HG03457 (cell line): ENCODE measurements at regions not wholly inside any gene's neighbourhood (a gene's known extent, or its start where the extent isn't known, plus 50 kb on each side); places are given as distances from the start of the nearest gene placed in this dataset.
"Not testable (repeated sequence)": the region's sequence is repeated elsewhere in the genome, so short reads cannot be mapped to it uniquely, and the experiment has no call there.

ENCODE experiments used
- ATAC-seq: cut with Tn5 transposase; IDR thresholded peaks from one replicate; pipeline ENCODE4 v1.9.1; 2021; ENCODE audit warnings: moderate number of reproducible peaks; ENCODE audit not compliant: unreplicated experiment

DNA sequence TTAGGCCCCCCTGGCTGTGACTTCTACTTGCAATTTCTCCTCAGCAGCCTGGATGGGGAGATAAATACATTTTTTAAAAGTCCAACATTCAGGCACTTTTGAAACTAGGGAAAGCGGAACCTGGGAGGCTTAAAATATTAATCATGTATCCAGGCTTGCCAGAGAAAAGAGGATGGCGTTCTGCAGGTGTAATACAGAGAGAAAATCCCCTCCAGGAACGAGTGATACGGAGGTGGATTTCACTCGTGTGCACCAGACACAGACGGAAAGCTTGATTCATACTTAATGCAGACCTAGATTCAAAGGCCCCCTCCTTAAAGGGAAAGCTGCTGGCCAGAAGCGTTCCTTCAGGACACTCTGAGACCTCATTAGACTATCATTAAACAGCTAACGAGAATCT lies 354.0 kb upstream of the BOD1L1 start:
- ATAC-seq = no peak

GRCh38 chr4:13982010-13982409 lies 354.5 kb upstream of the BOD1L1 start:
- no peak for ATAC-seq

DNA sequence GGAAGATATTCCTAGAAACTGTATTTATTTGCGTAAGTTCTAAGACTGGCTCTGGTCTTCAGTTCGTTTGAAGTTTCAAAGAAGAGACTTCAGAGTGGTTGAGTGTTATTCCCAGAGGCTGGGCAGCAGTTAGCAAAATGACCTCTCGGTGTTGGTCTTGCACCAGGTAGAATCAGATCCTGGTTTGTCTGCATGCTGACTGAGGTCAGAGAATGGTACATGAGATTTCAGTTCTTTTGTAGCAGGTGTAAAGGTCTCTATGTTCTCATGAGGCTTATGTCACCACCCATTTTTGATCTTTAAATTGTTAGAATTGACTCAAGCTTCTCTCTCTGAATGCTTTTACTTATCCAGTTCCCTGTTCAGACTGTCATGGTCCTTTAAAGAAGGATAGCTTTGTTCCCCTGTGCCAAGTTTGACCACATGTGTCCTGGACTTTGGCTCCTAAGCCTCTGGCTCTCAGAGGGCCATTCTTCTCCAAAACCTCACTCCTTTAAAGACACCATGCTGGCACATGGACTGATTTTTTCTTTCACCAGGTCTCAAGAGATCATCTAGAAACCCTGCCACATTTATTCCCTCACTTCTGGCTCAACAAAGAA lies 355.8 kb upstream of the BOD1L1 start:
- no peak for ATAC-seq

DNA sequence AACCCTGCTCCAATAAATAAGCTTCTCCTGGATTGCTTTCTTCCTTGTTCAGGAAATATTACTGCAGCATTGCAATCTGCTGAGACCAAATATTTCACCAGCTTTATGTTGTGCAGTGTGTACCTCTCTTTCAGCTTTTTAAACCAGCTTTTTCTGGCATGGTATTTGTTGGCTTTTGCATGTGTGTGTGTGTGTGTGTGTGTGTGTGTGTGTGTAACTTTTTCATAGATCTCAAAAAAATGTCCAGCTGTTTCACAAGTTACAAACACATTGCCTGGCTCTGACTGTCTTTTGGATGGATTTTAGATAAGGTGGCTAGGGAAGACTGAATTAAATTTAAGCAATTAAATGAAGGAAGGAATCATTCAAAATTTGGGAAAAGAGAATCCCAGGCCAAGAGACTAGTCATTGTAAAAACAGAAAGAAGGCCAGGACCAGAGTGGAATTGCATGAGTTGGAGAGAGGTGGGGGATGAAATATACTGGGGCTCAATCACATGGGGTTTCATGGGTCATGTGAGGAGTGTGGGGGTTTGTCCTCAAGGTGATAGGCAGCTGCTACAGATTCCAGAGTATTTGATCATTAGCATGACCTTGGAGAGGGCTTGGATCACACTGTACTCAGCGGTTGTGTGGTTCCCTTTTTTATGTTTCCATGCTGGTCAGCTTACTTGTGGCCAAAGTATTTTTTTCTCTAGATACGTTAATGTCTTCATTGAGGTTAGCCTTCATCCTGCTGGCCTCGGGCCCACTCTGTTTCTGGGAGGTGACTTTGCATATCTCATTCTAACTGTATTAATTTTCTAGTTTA lies 357.7 kb upstream of the BOD1L1 start:
- no peak for ATAC-seq

DNA sequence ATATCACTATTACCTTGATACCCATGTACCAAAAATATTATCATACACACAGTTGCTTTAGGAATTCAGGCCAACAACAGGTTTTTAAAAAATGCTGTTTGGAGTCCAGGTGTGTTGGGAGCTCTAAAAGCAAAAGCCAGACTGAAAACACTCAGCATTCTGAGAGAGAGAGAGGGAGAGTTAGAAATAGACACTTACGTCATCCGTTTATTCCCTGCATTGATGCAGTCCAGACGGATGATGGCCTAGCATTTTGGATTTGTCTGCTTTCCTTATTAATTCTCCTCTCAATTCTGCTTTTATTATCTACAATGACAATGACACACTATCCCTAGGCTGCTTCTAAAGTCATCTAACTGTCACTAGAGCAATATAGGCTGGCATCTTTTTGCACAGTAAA lies 358.3 kb upstream of the BOD1L1 start:
- ATAC-seq = no peak

- no peak for ATAC-seq
Measured at GRCh38 chr4:13986548-13986947, 359.0 kb upstream of the BOD1L1 start.

DNA sequence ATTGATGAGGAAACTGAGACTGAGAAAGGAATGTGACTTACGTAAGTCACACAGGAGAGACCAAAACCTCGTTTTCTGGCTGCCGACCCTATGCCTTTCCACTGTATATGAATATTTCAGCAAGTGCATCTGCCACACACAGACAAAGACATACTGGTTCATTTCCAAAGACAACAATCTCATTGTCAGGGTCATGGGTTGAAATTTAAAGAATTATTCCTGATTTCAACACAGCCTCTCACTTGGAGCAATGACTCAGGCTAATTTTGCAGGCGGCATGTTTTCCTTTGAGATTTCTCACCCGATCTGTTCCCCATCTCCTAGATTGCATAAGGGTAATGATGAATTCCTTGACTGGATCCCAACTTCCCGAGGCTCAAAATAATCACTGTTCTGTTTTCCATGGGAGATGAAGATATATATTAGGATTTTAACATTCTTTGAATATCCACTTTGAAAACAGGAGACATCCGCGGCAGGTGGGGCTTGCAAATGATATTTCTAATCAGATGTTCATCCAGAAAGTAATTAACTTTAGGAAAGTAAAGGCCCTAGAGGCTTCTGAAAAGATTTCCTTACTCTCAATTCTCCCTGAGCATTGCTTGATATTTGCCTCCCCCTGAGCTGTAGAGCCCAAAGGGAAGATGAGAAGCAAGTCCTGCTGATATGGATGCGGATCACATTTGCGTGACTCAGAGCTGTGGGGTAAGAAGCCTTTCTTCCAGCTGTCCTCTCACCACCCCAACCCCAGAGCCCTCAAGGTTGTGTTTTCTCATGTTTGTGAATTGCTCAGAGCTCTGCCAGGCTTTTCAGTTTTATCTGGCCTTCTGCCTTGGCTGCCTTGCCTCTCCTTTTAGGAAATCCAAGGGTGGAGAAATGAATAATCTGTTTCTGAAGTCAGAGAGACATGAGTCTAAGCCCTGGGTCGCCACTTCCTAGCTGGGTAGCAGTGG lies 361.1 kb upstream of the BOD1L1 start:
- no peak for ATAC-seq

GRCh38 chr4:13989501-13989900 lies 362.0 kb upstream of the BOD1L1 start:
- ATAC-seq = no peak

- no peak for ATAC-seq
Measured at GRCh38 chr4:13990596-13991589, 363.4 kb upstream of the BOD1L1 start.

GRCh38 chr4:13992041-13992440 lies 364.5 kb upstream of the BOD1L1 start:
- no peak for ATAC-seq

DNA sequence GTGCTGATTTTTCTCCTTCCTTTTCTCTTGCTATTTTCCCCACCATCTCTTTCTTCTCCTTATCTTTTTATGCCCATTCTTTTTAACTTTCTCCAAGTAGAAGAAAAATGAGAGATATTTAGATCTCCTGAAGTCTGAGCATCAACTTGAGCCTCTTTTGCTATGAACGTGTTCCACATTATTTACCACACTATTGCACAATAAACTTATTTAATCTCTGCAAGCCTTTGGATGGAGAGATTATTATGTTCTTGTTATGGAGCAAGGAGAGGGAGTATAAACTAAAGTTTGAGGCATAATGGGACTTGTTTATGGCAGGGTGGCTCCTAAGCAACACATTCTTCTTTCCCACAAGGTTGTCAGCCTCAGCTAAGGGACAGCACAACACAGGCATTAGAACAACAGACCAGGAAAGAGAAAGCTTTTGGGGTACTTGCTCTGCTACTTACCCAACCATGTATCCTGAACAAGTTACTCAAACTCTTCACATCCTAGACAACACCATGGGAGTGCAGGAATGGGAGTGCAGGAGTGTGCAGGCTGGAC lies 365.5 kb upstream of the BOD1L1 start:
- ATAC-seq = no peak

- ATAC-seq = no peak
Measured at GRCh38 chr4:13994016-13994415, 366.5 kb upstream of the BOD1L1 start.

- ATAC-seq = no peak
Measured at GRCh38 chr4:13998850-13999445, 371.4 kb upstream of the BOD1L1 start.

GRCh38 chr4:14000091-14000814 lies 372.7 kb upstream of the BOD1L1 start:
- ATAC-seq = no peak

DNA sequence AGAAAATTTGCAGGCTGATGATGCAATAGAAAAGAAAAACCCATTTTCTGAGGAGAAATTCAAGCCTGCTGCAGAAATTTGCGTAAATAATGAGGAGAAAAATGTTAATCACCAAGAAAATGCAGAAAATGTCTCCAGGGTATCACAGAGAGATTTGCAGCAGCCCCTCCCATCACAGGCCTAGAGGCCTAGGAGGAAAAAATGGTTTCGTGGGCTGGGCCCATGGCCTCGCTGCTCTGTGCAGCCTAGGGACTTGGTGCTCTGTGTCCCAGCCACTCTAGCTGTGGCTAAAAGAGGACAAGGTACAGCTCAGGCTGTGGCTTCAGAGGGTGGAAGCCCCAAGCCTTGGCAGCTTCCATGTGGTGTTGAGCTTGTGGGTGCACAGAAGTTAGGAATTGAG lies 374.8 kb upstream of the BOD1L1 start:
- ATAC-seq = not testable (repeated sequence)

DNA sequence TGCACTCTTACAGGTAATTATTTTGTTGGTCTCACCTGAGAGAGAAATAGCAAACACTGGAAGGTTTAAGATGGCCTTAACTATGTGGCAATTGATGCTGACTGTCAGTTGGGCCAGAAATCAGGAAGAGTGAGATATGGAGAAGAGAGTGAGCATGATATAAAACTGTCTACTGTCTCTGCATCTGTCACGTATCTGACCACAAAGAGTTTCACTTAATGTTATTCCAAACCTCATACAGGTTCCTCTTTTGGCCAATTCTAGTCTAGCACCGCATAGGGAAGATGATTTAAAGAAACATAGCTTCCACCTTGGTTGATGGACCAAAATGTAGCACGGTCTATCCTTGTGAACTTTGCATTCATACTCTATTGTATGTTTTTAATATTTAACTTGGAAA lies 381.0 kb upstream of the BOD1L1 start:
- no peak for ATAC-seq

- no peak for ATAC-seq
Measured at GRCh38 chr4:14018191-14018853, 390.8 kb upstream of the BOD1L1 start.

DNA sequence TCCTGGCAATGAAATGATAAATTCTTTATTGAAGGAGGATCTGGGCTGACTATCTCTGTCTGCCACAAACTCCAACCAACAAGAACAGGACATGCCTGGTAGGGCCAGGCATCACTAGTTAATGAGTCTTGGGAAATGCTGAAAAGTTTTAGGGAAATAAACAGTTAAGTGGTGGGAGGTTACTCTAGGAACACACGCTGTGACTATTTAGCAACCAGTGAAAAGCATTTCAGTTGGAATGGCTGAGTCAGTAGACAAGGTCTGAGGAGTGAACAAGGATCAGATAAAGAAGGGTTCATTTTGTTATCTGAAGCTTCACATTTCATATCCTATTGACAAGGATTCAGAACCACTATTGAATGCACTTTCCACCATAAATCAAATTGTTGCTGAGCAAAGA lies 394.9 kb upstream of the BOD1L1 start:
- ATAC-seq = no peak
